ENCODE measurements at regions not wholly inside any gene's neighbourhood (a gene's known extent, or its start where the extent isn't known, plus 50 kb on each side); places are given as distances from the start of the nearest gene placed in this dataset.

GRCh38 chr13:68995972-68996667, 1111.5 kb upstream of the ATXN8OS start:
- WGBS (ENCODE audit: insufficient coverage): no CpG with 5 or more reads among the region's 3 CpGs
- Histone ChIP-seq H3K36me3 (ENCODE audit: control insufficient read depth, insufficient read depth, low read length) (no peaks in the 10 kb centered on the region), H3K27me3 (ENCODE audit: control insufficient read depth, insufficient read depth, low read length) (no peaks in the 10 kb centered on the region), H3K4me3 (ENCODE audit: low read length) (no peak overlapping the region), H3K27ac (ENCODE audit: low read length) (no peak overlapping the region), H3K9me3 (replicated peaks; ENCODE audit: control insufficient read depth, low read depth, low read length) (no peaks in the 10 kb centered on the region), H3K4me1 (ENCODE audit: control insufficient read depth, insufficient read depth, low read length) (no peaks in the 10 kb centered on the region)
- DNase-seq: no peak

GRCh38 chr13:68993154-68993553, 1114.5 kb upstream of the ATXN8OS start:
- Histone ChIP-seq H3K9me3 (replicated peaks; ENCODE audit: control insufficient read depth, low read depth, low read length) (no peaks in the 10 kb centered on the region), H3K27me3 (ENCODE audit: control insufficient read depth, insufficient read depth, low read length) (no peaks in the 10 kb centered on the region), H3K4me1 (ENCODE audit: control insufficient read depth, insufficient read depth, low read length) (no peaks in the 10 kb centered on the region), H3K27ac (ENCODE audit: low read length) (no peak overlapping the region), H3K36me3 (ENCODE audit: control insufficient read depth, insufficient read depth, low read length) (no peaks in the 10 kb centered on the region), H3K4me3 (ENCODE audit: low read length) (no peak overlapping the region)
- no CpG with 5 or more reads among the region's 3 CpGs for WGBS (ENCODE audit: insufficient coverage)
- no peak for DNase-seq

- Histone ChIP-seq H3K9me3 (replicated peaks; ENCODE audit: control insufficient read depth, low read depth, low read length) (no peaks in the 10 kb centered on the region), H3K4me1 (ENCODE audit: control insufficient read depth, insufficient read depth, low read length) (no peaks in the 10 kb centered on the region), H3K36me3 (ENCODE audit: control insufficient read depth, insufficient read depth, low read length) (no peaks in the 10 kb centered on the region), H3K27me3 (ENCODE audit: control insufficient read depth, insufficient read depth, low read length) (no peaks in the 10 kb centered on the region), H3K4me3 (ENCODE audit: low read length) (no peak overlapping the region), H3K27ac (ENCODE audit: low read length) (no peak overlapping the region)
- no CpG with 5 or more reads among the region's 11 CpGs for WGBS (ENCODE audit: insufficient coverage)
- no peak for DNase-seq
Observed at GRCh38 chr13:68988176-68988575, 1119.5 kb upstream of the ATXN8OS start.

GRCh38 chr13:68987585-68987984, 1120.0 kb upstream of the ATXN8OS start:
- 100% methylated on average over 1 of the region's 13 CpGs for WGBS (ENCODE audit: insufficient coverage)
- Histone ChIP-seq H3K27me3 (ENCODE audit: control insufficient read depth, insufficient read depth, low read length) (no peaks in the 10 kb centered on the region), H3K9me3 (replicated peaks; ENCODE audit: control insufficient read depth, low read depth, low read length) (no peaks in the 10 kb centered on the region), H3K4me3 (ENCODE audit: low read length) (no peak overlapping the region), H3K27ac (ENCODE audit: low read length) (no peak overlapping the region), H3K36me3 (ENCODE audit: control insufficient read depth, insufficient read depth, low read length) (no peaks in the 10 kb centered on the region), H3K4me1 (ENCODE audit: control insufficient read depth, insufficient read depth, low read length) (no peaks in the 10 kb centered on the region)
- DNase-seq: no peak

- Histone ChIP-seq H3K36me3 (ENCODE audit: control insufficient read depth, insufficient read depth, low read length) (no peaks in the 10 kb centered on the region), H3K27ac (ENCODE audit: low read length) (no peak overlapping the region), H3K4me1 (ENCODE audit: control insufficient read depth, insufficient read depth, low read length) (no peaks in the 10 kb centered on the region), H3K4me3 (ENCODE audit: low read length) (no peak overlapping the region), H3K9me3 (replicated peaks; ENCODE audit: control insufficient read depth, low read depth, low read length) (no peaks in the 10 kb centered on the region), H3K27me3 (ENCODE audit: control insufficient read depth, insufficient read depth, low read length) (no peaks in the 10 kb centered on the region)
- 95% methylated on average over 31 of the region's 37 CpGs for WGBS (ENCODE audit: insufficient coverage)
- DNase-seq: no peak
Observed at GRCh38 chr13:68984688-68985319, 1122.8 kb upstream of the ATXN8OS start.

- H3K4me1 ChIP-seq (ENCODE audit: control insufficient read depth, insufficient read depth, low read length): no peaks in the 10 kb centered on the region
- no peak overlapping the region for H3K4me3 ChIP-seq (ENCODE audit: low read length)
- 97% methylated on average over 9 of the region's 12 CpGs for WGBS (ENCODE audit: insufficient coverage)
- H3K27ac ChIP-seq (ENCODE audit: low read length): no peak overlapping the region
- no peaks in the 10 kb centered on the region for H3K36me3 ChIP-seq (ENCODE audit: control insufficient read depth, insufficient read depth, low read length)
- no peak for DNase-seq
- H3K9me3 ChIP-seq (replicated peaks; ENCODE audit: control insufficient read depth, low read depth, low read length): no peaks in the 10 kb centered on the region
- H3K27me3 ChIP-seq (ENCODE audit: control insufficient read depth, insufficient read depth, low read length): no peaks in the 10 kb centered on the region
Observed at GRCh38 chr13:68982961-68983619, 1124.5 kb upstream of the ATXN8OS start.

- H3K4me1 ChIP-seq (ENCODE audit: control insufficient read depth, insufficient read depth, low read length): no peaks in the 10 kb centered on the region
- no peak overlapping the region for H3K4me3 ChIP-seq (ENCODE audit: low read length)
- WGBS (ENCODE audit: insufficient coverage): no CpG with 5 or more reads among the region's 2 CpGs
- H3K36me3 ChIP-seq (ENCODE audit: control insufficient read depth, insufficient read depth, low read length): no peaks in the 10 kb centered on the region
- H3K27ac ChIP-seq (ENCODE audit: low read length): no peak overlapping the region
- H3K9me3 ChIP-seq (replicated peaks; ENCODE audit: control insufficient read depth, low read depth, low read length): no peaks in the 10 kb centered on the region
- no peaks in the 10 kb centered on the region for H3K27me3 ChIP-seq (ENCODE audit: control insufficient read depth, insufficient read depth, low read length)
- DNase-seq: no peak
Observed at GRCh38 chr13:68976287-68976686, 1131.3 kb upstream of the ATXN8OS start.

GRCh38 chr13:68970532-68970931, 1137.1 kb upstream of the ATXN8OS start:
- Histone ChIP-seq H3K36me3 (ENCODE audit: control insufficient read depth, insufficient read depth, low read length) (no peaks in the 10 kb centered on the region), H3K4me3 (ENCODE audit: low read length) (no peak overlapping the region), H3K4me1 (ENCODE audit: control insufficient read depth, insufficient read depth, low read length) (no peaks in the 10 kb centered on the region), H3K27ac (ENCODE audit: low read length) (no peak overlapping the region), H3K27me3 (ENCODE audit: control insufficient read depth, insufficient read depth, low read length) (no peaks in the 10 kb centered on the region), H3K9me3 (replicated peaks; ENCODE audit: control insufficient read depth, low read depth, low read length) (no peaks in the 10 kb centered on the region)
- no peak for DNase-seq

- Histone ChIP-seq H3K36me3 (ENCODE audit: control insufficient read depth, insufficient read depth, low read length) (no peaks in the 10 kb centered on the region), H3K4me3 (ENCODE audit: low read length) (no peak overlapping the region), H3K27ac (ENCODE audit: low read length) (no peak overlapping the region), H3K4me1 (ENCODE audit: control insufficient read depth, insufficient read depth, low read length) (no peaks in the 10 kb centered on the region), H3K9me3 (replicated peaks; ENCODE audit: control insufficient read depth, low read depth, low read length) (no peaks in the 10 kb centered on the region), H3K27me3 (ENCODE audit: control insufficient read depth, insufficient read depth, low read length) (no peaks in the 10 kb centered on the region)
- no peak for DNase-seq
Observed at GRCh38 chr13:68948586-68948985, 1159.0 kb upstream of the ATXN8OS start.

GRCh38 chr13:68944272-68944671, 1163.4 kb upstream of the ATXN8OS start:
- no peaks in the 10 kb centered on the region for H3K4me1 ChIP-seq (ENCODE audit: control insufficient read depth, insufficient read depth, low read length)
- H3K9me3 ChIP-seq (replicated peaks; ENCODE audit: control insufficient read depth, low read depth, low read length): no peaks in the 10 kb centered on the region
- H3K27me3 ChIP-seq (ENCODE audit: control insufficient read depth, insufficient read depth, low read length): no peaks in the 10 kb centered on the region
- WGBS (ENCODE audit: insufficient coverage): 100% methylated on average over 1 of the region's 2 CpGs
- no peak overlapping the region for H3K27ac ChIP-seq (ENCODE audit: low read length)
- no peaks in the 10 kb centered on the region for H3K36me3 ChIP-seq (ENCODE audit: control insufficient read depth, insufficient read depth, low read length)
- no peak overlapping the region for H3K4me3 ChIP-seq (ENCODE audit: low read length)
- no peak for DNase-seq

Data from muscle of leg (tissue), 3 donors.